CD14-positive monocyte (primary cell): ENCODE measurements at regions not wholly inside any gene's neighbourhood (a gene's known extent, or its start where the extent isn't known, plus 50 kb on each side); places are given as distances from the start of the nearest gene placed in this dataset.

Experiments used
- DNase-seq, 3 donors: peaks; one replicate each; pipeline ENCODE4 v3.0.0-alpha.2; 2011 to 2022
- H2AFZ ChIP-seq: 2 replicates; pipeline ENCODE4 v1.6.0; 2012; ENCODE audit warnings: mild to moderate bottlenecking, low read depth, low read length, inconsistent platforms; ENCODE audit not compliant: insufficient read depth, poor library complexity, severe bottlenecking
- H3K27ac ChIP-seq, 2 donors: 1 replicate in 1 of 2; 2 replicates in 1 of 2; pipeline ENCODE4 v1.5.1; 2012 to 2013; ENCODE audit warnings: low read length in 2 of 2, control low read depth in 1 of 2, inconsistent platforms in 1 of 2, low read depth in 1 of 2, mild to moderate bottlenecking in 1 of 2
- H3K27me3 ChIP-seq, 2 donors: one replicate each; pipeline versions ENCODE4 v1.6.0 to v1.6.1; 2011 to 2013; ENCODE audit warnings: low read length in 2 of 2; ENCODE audit not compliant: control insufficient read depth in 2 of 2, insufficient read depth in 2 of 2
- H3K36me3 ChIP-seq, 2 donors: replicated peaks in 1 of 2; 1 replicate in 1 of 2; 2 replicates in 1 of 2; pipeline versions ENCODE4 v1.5.1 to v1.6.1; 2012 to 2013; ENCODE audit warnings: low read length in 2 of 2, control low read depth in 1 of 2, inconsistent platforms in 1 of 2, mild to moderate bottlenecking in 1 of 2; ENCODE audit not compliant: insufficient read depth in 2 of 2, control insufficient read depth in 1 of 2
- H3K4me1 ChIP-seq, 2 donors: 1 replicate in 1 of 2; 2 replicates in 1 of 2; pipeline versions ENCODE4 v1.5.1 to v1.6.1; 2012 to 2013; ENCODE audit warnings: low read length in 2 of 2, control low read depth in 1 of 2, inconsistent platforms in 1 of 2, mild to moderate bottlenecking in 1 of 2, moderate library complexity in 1 of 2; ENCODE audit not compliant: insufficient read depth in 2 of 2, control insufficient read depth in 1 of 2
- H3K4me2 ChIP-seq: replicated peaks from 2 replicates; pipeline ENCODE3; 2012; ENCODE audit warnings: low read length, moderate library complexity, mild to moderate bottlenecking; ENCODE audit not compliant: poor library complexity, severe bottlenecking; ENCODE audit errors: extremely low read depth
- H3K4me3 ChIP-seq, 3 experiments: fragments of 200-600 bp in 1 of 3; sonication (generic) in 1 of 3; replicated peaks in 1 of 3; 1 replicate in 2 of 3; 2 replicates in 1 of 3; pipeline ENCODE4 v1.5.1; 2011 to 2013; ENCODE audit warnings: low read length in 3 of 3, mild to moderate bottlenecking in 3 of 3, control low read depth in 2 of 3, low read depth in 2 of 3, inconsistent platforms in 1 of 3, moderate library complexity in 1 of 3
- H3K79me2 ChIP-seq: 2 replicates; pipeline ENCODE4 v1.6.0; 2012; ENCODE audit warnings: mild to moderate bottlenecking, control low read depth, inconsistent platforms, low read length, moderate library complexity; ENCODE audit not compliant: insufficient read depth
- H3K9ac ChIP-seq: 2 replicates; pipeline ENCODE4 v1.6.0; 2017; ENCODE audit warnings: low read length, mild to moderate bottlenecking; ENCODE audit not compliant: insufficient read depth, poor library complexity, severe bottlenecking
- H3K9me3 ChIP-seq, 2 donors: replicated peaks in 1 of 2; 1 replicate in 1 of 2; 2 replicates in 1 of 2; pipeline versions ENCODE4 v1.5.1 to v1.6.1; 2012 to 2013; ENCODE audit warnings: low read length in 2 of 2, control low read depth in 1 of 2; ENCODE audit not compliant: control insufficient read depth in 1 of 2, insufficient read depth in 1 of 2
- H4K20me1 ChIP-seq: 2 replicates; pipeline ENCODE4 v1.6.0; 2012; ENCODE audit warnings: mild to moderate bottlenecking, low read length, control low read depth, moderate library complexity; ENCODE audit not compliant: insufficient read depth
- H3K27ac Mint-ChIP-seq, 7 donors: one replicate each; pipeline ENCODE4 v1.8.0; 2020; ENCODE audit warnings: mild to moderate bottlenecking in 7 of 7, mixed read lengths in 7 of 7, moderate library complexity in 6 of 7, inconsistent platforms in 2 of 7
- H3K27me3 Mint-ChIP-seq, 3 donors: one replicate each; pipeline ENCODE4 v1.8.0; 2021 to 2022; ENCODE audit warnings: low read depth in 3 of 3, mild to moderate bottlenecking in 3 of 3, mixed read lengths in 3 of 3, moderate library complexity in 3 of 3, inconsistent platforms in 1 of 3
- H3K36me3 Mint-ChIP-seq, 2 donors: one replicate each; pipeline ENCODE4 v1.8.0; 2020; ENCODE audit warnings: mixed read lengths in 2 of 2, inconsistent platforms in 1 of 2, mild to moderate bottlenecking in 1 of 2
- H3K4me1 Mint-ChIP-seq: one replicate; pipeline ENCODE4 v1.8.0; 2020; ENCODE audit warnings: mild to moderate bottlenecking, mixed read lengths
- H3K4me3 Mint-ChIP-seq, 2 donors: one replicate each; pipeline ENCODE4 v1.8.0; 2020; ENCODE audit warnings: mild to moderate bottlenecking in 2 of 2, mixed read lengths in 2 of 2, moderate library complexity in 1 of 2
- H3K9me3 Mint-ChIP-seq, 7 donors: one replicate each; pipeline ENCODE4 v1.8.0; 2020 to 2022; ENCODE audit warnings: mixed read lengths in 7 of 7, mild to moderate bottlenecking in 6 of 7, moderate library complexity in 6 of 7, inconsistent platforms in 2 of 7
- CTCF ChIP-seq: fragments of 200-600 bp; IDR thresholded peaks from one replicate; pipeline ENCODE4 v1.8.0; 2022; ENCODE audit warnings: antibody characterized with exemption, mild to moderate bottlenecking
- WGBS: methylation state at CpG from one replicate; pipeline ENCODE4 v1.1.5; 2013; ENCODE audit warnings: missing lambda C conversion rate; ENCODE audit not compliant: insufficient coverage; 5-methylcytosine and 5-hydroxymethylcytosine counted together
- intact Hi-C, 2 donors: fragments of 100-400 bp; cut with micrococcal nuclease; formaldehyde crosslinking; loops; one replicate each; pipeline versions ENCODE4 v1.15.0 to v1.15.1; 2023

- intact Hi-C loops: no loop called here
- Histone ChIP-seq H3K9ac (no peak overlapping the region), H2AFZ (no peak overlapping the region), H4K20me1 (no peaks in the 10 kb centered on the region), H3K79me2 (no peaks in the 10 kb centered on the region), H3K4me1 (no peaks in the 10 kb centered on the region), H3K4me3 (no peak overlapping the region), H3K27me3 (no peaks in the 10 kb centered on the region), H3K27ac (no peak overlapping the region), H3K36me3 (no peaks in the 10 kb centered on the region), H3K9me3 (peaks cover 0 to 3% of the 10 kb centered on the region in 2 donors), H3K4me2 (no peak overlapping the region)
- Mint-ChIP-seq H3K36me3 (no peaks in the 10 kb centered on the region), H3K27me3 (peaks cover 0 to 2% (median 0%) of the 10 kb centered on the region in 3 donors), H3K9me3 (peaks cover 0 to 5% (median 0%) of the 10 kb centered on the region in 7 donors), H3K4me3 (no peak overlapping the region), H3K27ac (no peak overlapping the region), H3K4me1 (no peaks in the 10 kb centered on the region)
- TF ChIP-seq CTCF: no peak
- WGBS: 100% methylated on average over 1 of the region's 3 CpGs
- DNase-seq: no peak
Measured at GRCh38 chr5:21649969-21650368, 1203.2 kb downstream of the CDH12 start.

GRCh38 chr5:21646469-21646868 is 1206.7 kb downstream of the CDH12 start:
- no peaks in the 10 kb centered on the region for H3K4me1 ChIP-seq
- no peak overlapping the region for H2AFZ ChIP-seq
- no peaks in the 10 kb centered on the region for H3K36me3 Mint-ChIP-seq
- H3K4me1 Mint-ChIP-seq: no peaks in the 10 kb centered on the region
- no peaks in the 10 kb centered on the region for H3K27me3 ChIP-seq
- H3K36me3 ChIP-seq: no peaks in the 10 kb centered on the region
- no CpG with 5 or more reads among the region's 2 CpGs for WGBS
- H3K4me2 ChIP-seq: no peak overlapping the region
- TF ChIP-seq CTCF: no peak
- H3K9me3 Mint-ChIP-seq: peaks cover 0 to 3% (median 0%) of the 10 kb centered on the region in 7 donors
- no peak overlapping the region for H3K27ac ChIP-seq
- intact Hi-C loops: no loop called here
- no peaks in the 10 kb centered on the region for H3K27me3 Mint-ChIP-seq
- H3K27ac Mint-ChIP-seq: no peak overlapping the region
- H3K4me3 ChIP-seq: no peak overlapping the region
- H4K20me1 ChIP-seq: no peaks in the 10 kb centered on the region
- H3K79me2 ChIP-seq: no peaks in the 10 kb centered on the region
- no peak overlapping the region for H3K9ac ChIP-seq
- no peak for DNase-seq
- peaks cover 0 to 3% of the 10 kb centered on the region in 2 donors for H3K9me3 ChIP-seq
- no peak overlapping the region for H3K4me3 Mint-ChIP-seq
